Endothelial cell (in vitro differentiated cells): ENCODE measurements at regions not wholly inside any gene's neighbourhood (a gene's known extent, or its start where the extent isn't known, plus 50 kb on each side); places are given as distances from the start of the nearest gene placed in this dataset.

Experiments
- DNase-seq: peaks from one replicate; pipeline ENCODE4 v3.0.0; 2021; ENCODE audit warnings: low spot score
- H3K27ac Mint-ChIP-seq: one replicate; pipeline ENCODE4 v1.8.0; 2021; ENCODE audit warnings: mixed read lengths, inconsistent platforms; ENCODE audit not compliant: unreplicated experiment
- H3K27me3 Mint-ChIP-seq: one replicate; pipeline ENCODE4 v1.8.0; 2021; ENCODE audit warnings: mild to moderate bottlenecking, moderate library complexity, mixed read lengths, inconsistent platforms; ENCODE audit not compliant: unreplicated experiment
- H3K36me3 Mint-ChIP-seq: one replicate; pipeline ENCODE4 v1.8.0; 2021; ENCODE audit warnings: mild to moderate bottlenecking, low read depth, mixed read lengths, inconsistent platforms; ENCODE audit not compliant: unreplicated experiment
- H3K4me1 Mint-ChIP-seq: one replicate; pipeline ENCODE4 v1.8.0; 2021; ENCODE audit warnings: mild to moderate bottlenecking, mixed read lengths, inconsistent platforms; ENCODE audit not compliant: unreplicated experiment
- H3K4me3 Mint-ChIP-seq: one replicate; pipeline ENCODE4 v1.8.0; 2021; ENCODE audit warnings: mild to moderate bottlenecking, mixed read lengths, inconsistent platforms; ENCODE audit not compliant: unreplicated experiment
- H3K9me3 Mint-ChIP-seq: one replicate; pipeline ENCODE4 v1.8.0; 2021; ENCODE audit warnings: mixed read lengths, inconsistent platforms; ENCODE audit not compliant: unreplicated experiment
- TF ChIP-seq, protein P1 (sequence below): fragments of 200-600 bp; sonication (generic); IDR thresholded peaks from one replicate; pipeline ENCODE4 v1.5.0; 2021; ENCODE audit warnings: antibody characterized with exemption; ENCODE audit not compliant: unreplicated experiment

DNA sequence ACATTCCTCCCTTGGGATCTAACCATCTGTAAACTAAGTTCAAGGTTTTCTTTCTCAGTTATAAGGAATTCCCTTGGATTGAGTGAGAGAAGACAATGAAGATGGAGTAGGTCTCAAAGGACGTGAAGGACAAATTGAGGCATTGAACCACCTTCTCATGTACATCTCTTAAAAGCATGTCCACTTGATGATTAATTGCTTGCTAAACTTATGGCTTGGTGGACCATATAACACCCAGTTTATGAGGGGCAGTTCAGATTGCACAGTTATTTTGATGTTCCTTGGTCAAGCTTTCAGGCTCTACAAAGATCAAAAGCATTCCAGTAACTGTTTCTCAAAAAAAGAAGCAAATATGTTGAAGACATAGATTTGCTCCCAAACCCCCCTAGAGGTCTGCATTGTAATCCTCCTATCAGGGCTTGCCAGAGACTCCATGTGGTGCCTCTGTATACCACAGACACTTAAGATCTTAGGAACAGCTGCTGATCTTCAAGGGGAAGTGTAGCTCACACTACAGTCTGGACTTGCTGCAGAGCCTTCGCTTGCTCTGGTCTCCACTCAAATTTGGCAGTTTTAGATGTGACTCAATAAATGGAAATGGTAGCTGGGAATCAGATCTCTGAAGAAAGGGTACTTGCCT is 56.9 kb upstream of the ALDH1A1 start:
- H3K27me3 Mint-ChIP-seq: no peaks in the 10 kb centered on the region

DNA sequence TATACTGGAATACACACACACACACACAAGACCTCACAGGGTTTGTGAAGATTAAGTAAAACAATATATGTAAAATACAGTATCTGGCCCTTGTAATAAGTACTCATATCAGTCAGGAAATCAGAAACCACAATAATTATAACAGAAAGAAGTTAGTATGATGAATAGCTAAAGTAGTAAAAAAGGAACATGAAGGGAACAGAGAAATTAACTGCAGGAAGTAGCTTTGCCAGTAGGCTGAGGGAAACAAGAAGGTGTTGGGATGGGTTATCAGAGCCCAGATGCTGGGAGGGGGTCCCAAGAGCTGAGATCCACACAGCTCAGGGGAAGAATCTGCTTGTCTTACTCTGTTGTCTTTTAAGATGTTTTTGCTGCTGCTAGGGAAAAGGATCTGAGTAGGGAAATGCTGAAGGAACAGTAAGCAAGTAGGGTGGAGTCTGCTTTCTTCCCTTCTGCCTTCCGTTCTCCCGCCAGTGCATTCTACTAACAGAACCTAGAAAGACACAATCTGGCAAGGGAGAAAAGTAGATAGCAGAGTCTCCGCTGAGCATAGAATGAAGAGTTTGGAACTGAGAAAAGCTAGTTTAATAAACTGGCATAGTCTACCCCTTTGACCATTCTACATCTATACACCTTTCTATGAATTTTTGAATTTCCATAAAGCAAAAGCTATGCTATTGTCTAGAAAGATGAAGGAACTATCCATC is 55.3 kb upstream of the ALDH1A1 start:
- H3K9me3 Mint-ChIP-seq: no peaks in the 10 kb centered on the region
- TF ChIP-seq, protein P1, sequence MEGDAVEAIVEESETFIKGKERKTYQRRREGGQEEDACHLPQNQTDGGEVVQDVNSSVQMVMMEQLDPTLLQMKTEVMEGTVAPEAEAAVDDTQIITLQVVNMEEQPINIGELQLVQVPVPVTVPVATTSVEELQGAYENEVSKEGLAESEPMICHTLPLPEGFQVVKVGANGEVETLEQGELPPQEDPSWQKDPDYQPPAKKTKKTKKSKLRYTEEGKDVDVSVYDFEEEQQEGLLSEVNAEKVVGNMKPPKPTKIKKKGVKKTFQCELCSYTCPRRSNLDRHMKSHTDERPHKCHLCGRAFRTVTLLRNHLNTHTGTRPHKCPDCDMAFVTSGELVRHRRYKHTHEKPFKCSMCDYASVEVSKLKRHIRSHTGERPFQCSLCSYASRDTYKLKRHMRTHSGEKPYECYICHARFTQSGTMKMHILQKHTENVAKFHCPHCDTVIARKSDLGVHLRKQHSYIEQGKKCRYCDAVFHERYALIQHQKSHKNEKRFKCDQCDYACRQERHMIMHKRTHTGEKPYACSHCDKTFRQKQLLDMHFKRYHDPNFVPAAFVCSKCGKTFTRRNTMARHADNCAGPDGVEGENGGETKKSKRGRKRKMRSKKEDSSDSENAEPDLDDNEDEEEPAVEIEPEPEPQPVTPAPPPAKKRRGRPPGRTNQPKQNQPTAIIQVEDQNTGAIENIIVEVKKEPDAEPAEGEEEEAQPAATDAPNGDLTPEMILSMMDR: no peak
- H3K27ac Mint-ChIP-seq: no peak overlapping the region
- no peak for DNase-seq
- H3K4me1 Mint-ChIP-seq: peaks cover 17% of the 10 kb centered on the region
- H3K36me3 Mint-ChIP-seq: no peaks in the 10 kb centered on the region
- no peaks in the 10 kb centered on the region for H3K27me3 Mint-ChIP-seq
- H3K4me3 Mint-ChIP-seq: no peak overlapping the region

More for the DNA sequence above, 56.9 kb upstream of the ALDH1A1 start:
- Mint-ChIP-seq H3K27ac (no peak overlapping the region), H3K36me3 (no peaks in the 10 kb centered on the region), H3K9me3 (no peaks in the 10 kb centered on the region), H3K4me1 (peaks cover 17% of the 10 kb centered on the region), H3K4me3 (no peak overlapping the region)
- TF ChIP-seq, protein P1: no peak
- no peak for DNase-seq

DNA sequence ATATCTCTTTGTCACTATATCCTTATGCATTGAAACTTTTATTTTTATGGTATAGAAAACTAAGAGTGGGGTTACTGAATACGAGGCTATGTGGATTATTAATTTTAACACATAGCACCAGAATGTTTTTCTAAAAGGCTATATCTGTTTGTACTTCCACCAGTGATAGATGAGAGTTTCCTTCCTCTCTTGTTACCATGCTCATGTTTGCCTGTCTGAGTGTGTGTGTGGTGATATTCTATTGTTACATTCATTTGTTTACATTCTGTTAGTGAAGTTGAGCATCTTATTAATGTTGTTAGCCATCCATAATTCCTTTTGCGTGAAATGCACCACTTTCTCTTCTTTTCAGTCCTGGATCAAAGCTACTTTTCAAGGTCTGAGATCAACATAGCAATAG is 54.1 kb upstream of the ALDH1A1 start:
- Mint-ChIP-seq H3K4me1 (peaks cover 17% of the 10 kb centered on the region), H3K9me3 (no peaks in the 10 kb centered on the region), H3K4me3 (no peak overlapping the region), H3K36me3 (no peaks in the 10 kb centered on the region), H3K27me3 (no peaks in the 10 kb centered on the region), H3K27ac (no peak overlapping the region)
- TF ChIP-seq, protein P1: no peak
- DNase-seq: no peak
